ENCODE measurements at regions not wholly inside any gene's neighbourhood (a gene's known extent, or its start where the extent isn't known, plus 50 kb on each side); places are given as distances from the start of the nearest gene placed in this dataset.

GRCh38 chr11:11140510-11140909 lies 212.5 kb downstream of the CSNK2A3 start:
- no peak for DNase-seq (ENCODE audit: low spot score)

- DNase-seq (ENCODE audit: low spot score) = no peak
Measured at GRCh38 chr11:11137339-11137738, 215.7 kb downstream of the CSNK2A3 start.

- DNase-seq (ENCODE audit: low spot score) = no peak
Measured at GRCh38 chr11:11135820-11136476, 217.1 kb downstream of the CSNK2A3 start.

GRCh38 chr11:11129118-11129517 lies 223.9 kb downstream of the CSNK2A3 start:
- no peak for DNase-seq (ENCODE audit: low spot score)

- no peak for DNase-seq (ENCODE audit: low spot score)
Measured at GRCh38 chr11:11125618-11126017, 227.4 kb downstream of the CSNK2A3 start.

GRCh38 chr11:11122749-11123148 lies 230.3 kb downstream of the CSNK2A3 start:
- no peak for DNase-seq (ENCODE audit: low spot score)

GRCh38 chr11:11119917-11120316 lies 233.1 kb downstream of the CSNK2A3 start:
- no peak for DNase-seq (ENCODE audit: low spot score)

GRCh38 chr11:11117730-11118129 lies 235.3 kb downstream of the CSNK2A3 start:
- DNase-seq (ENCODE audit: low spot score) = no peak

- DNase-seq (ENCODE audit: low spot score) = no peak
Measured at GRCh38 chr11:11115475-11115874, 237.6 kb downstream of the CSNK2A3 start.

GRCh38 chr11:11113626-11114025 lies 239.4 kb downstream of the CSNK2A3 start:
- no peak for DNase-seq (ENCODE audit: low spot score)

GRCh38 chr11:11108026-11108425 lies 245.0 kb downstream of the CSNK2A3 start:
- DNase-seq (ENCODE audit: low spot score) = no peak

- DNase-seq (ENCODE audit: low spot score) = no peak
Measured at GRCh38 chr11:11107076-11107723, 245.8 kb downstream of the CSNK2A3 start.

- no peak for DNase-seq (ENCODE audit: low spot score)
Measured at GRCh38 chr11:11105361-11105760, 247.5 kb upstream of the ZBED5 start.

GRCh38 chr11:11095831-11096723 lies 238.2 kb upstream of the ZBED5 start:
- no peak for DNase-seq (ENCODE audit: low spot score)

GRCh38 chr11:11090495-11090894 lies 232.6 kb upstream of the ZBED5 start:
- DNase-seq (ENCODE audit: low spot score) = no peak

- no peak for DNase-seq (ENCODE audit: low spot score)
Measured at GRCh38 chr11:11089805-11090204, 232.0 kb upstream of the ZBED5 start.

- no peak for DNase-seq (ENCODE audit: low spot score)
Measured at GRCh38 chr11:11086979-11087378, 229.1 kb upstream of the ZBED5 start.

GRCh38 chr11:11085580-11085979 lies 227.7 kb upstream of the ZBED5 start:
- DNase-seq (ENCODE audit: low spot score) = no peak

GRCh38 chr11:11084337-11084736 lies 226.5 kb upstream of the ZBED5 start:
- DNase-seq (ENCODE audit: low spot score) = no peak

GRCh38 chr11:11083441-11083840 lies 225.6 kb upstream of the ZBED5 start:
- no peak for DNase-seq (ENCODE audit: low spot score)

- DNase-seq (ENCODE audit: low spot score) = no peak
Measured at GRCh38 chr11:11082646-11083045, 224.8 kb upstream of the ZBED5 start.

GRCh38 chr11:11081776-11082175 lies 223.9 kb upstream of the ZBED5 start:
- DNase-seq (ENCODE audit: low spot score) = no peak

GRCh38 chr11:11081288-11081687 lies 223.4 kb upstream of the ZBED5 start:
- no peak for DNase-seq (ENCODE audit: low spot score)

Measured in HuH-7.5 (cell line).